ENCODE measurements at regions not wholly inside any gene's neighbourhood (a gene's known extent, or its start where the extent isn't known, plus 50 kb on each side); places are given as distances from the start of the nearest gene placed in this dataset.
"Not testable (repeated sequence)": the region's sequence is repeated elsewhere in the genome, so short reads cannot be mapped to it uniquely, and the experiment has no call there.

DNA sequence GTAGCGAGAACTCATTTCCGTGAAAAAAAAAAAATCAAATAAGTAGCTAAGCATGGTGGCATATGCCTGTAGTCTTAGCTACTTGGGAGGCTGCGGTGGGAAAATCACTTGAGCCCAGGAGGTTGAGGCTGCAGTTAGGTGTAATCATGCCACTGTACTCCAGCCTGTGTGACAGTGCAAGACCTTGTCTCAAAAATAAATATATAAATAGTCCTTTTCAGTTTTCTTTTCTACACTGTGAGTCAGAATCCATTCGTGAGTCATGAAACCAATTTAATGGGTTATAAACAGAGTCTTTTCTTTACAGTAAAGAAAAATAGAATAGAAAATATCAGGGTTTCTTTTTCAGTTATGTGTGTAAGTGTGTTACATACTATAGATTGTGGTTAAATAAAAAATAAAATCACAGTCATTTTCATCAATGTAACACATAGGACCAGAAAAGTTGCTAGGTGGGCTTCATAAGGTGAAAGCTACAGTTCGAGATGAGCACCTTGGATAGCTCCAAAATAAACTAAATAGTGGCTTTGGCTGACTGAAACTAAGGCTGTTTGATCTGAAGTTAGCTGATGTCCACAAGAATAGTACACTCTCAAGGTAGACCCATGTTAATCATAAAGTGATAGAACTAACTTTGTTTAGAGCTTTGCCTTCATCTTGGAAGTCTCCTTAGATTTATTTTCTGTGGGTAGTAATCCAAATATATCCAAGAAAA, 781.1 kb downstream of the GATA3 start:
- DNase-seq (ENCODE audit: low read depth in 2 of 3, low spot score in 2 of 3) = no peak

DNA sequence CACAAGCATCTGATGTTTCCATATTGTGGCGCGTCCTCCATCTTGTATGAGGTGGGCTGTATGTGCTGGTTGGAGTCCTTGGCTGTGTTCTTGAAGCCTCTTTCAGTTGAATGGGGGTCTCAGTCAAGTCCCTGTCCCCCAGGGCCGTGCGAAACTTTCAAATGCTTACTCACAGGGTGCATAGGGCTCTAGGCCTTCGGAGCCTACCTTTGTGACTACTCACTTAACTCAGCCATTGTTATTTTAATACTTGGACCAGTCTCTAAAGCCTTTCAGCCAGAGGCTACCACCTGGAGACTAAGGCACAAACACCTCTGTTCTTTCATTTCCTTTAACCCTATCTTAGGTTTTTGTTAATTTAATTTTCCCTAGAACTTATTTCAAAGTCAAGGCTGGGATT, 785.9 kb downstream of the GATA3 start:
- DNase-seq (ENCODE audit: low read depth in 2 of 3, low spot score in 2 of 3) = no peak

DNA sequence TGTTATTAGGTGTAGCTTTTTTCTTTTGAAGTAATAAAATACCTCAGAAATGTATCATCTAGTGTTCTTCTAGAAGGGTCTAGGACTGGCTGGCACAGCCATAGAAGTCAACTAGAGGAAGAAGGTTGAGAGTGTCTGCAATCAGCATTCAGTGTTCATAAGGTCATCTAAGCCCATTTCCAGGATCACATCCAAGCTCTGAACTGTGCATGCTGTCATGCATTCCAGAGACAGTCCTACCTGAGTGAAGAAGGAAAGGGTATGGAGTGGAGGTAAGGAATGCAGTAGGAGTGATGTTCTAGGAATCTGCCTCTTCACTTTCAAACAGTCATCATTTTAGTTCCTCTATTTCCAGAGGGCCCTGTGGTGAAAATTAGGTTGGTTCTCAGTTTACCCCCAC, 789.7 kb downstream of the GATA3 start:
- DNase-seq (ENCODE audit: low read depth in 2 of 3, low spot score in 2 of 3) = no peak

DNA sequence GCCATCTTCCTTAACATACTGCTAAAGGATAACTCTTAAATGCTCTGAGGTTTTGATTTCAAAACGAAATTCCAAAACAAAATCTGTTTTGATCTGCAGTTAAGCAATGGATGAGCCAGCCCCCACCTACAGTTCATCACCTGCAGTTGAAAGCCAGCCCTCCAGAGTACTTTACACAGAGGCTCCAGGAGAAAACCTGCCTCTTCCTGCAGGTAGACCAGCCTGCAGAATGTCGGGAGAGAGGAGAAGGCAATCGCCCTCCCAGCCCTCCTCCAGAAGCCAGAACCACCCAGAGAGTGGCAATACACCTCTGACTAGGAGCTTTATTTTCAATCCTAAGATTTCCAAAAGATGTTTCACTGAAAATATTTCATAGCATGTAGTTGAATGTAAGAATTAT, 798.1 kb downstream of the GATA3 start:
- no peak for DNase-seq (ENCODE audit: low read depth in 2 of 3, low spot score in 2 of 3)

DNA sequence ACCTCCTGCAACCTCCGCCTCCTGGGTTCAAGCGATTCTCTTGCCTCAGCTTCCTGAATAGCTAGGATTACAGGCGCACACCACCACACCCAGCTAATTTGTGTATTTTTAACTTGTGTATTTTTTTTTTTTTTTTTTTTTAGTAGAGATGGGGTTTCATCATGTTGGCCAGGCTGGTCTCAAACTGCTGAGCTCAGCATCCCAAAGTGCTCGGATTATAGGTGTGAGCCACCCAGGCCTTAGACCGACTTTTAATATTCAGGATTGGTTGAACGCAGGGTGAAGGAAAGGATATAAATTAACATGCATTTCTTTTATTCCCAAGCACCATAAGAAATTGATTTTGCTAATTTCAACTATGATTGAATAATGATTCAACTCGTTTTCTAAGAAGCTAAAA, 798.6 kb downstream of the GATA3 start:
- no peak for DNase-seq (ENCODE audit: low read depth in 2 of 3, low spot score in 2 of 3)

DNA sequence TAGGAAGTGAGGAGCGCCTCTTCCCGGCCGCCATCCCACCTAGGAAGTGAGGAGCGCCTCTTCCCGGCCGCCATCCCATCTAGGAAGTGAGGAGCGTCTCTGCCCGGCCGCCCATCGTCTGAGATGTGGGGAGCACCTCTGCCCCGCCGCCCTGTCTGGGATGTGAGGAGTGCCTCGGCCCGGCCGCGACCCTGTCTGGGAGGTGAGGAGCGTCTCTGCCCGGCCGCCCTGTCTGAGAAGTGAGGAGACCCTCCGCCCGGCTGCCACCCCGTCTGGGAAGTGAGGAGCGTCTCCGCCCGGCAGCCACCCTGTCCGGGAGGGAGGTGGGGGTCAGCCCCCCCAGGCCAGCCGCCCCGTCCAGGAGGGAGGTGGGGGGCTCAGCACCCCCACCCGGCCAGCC, 814.4 kb downstream of the GATA3 start:
- DNase-seq (ENCODE audit: low read depth in 2 of 3, low spot score in 2 of 3) = not testable (repeated sequence)

DNA sequence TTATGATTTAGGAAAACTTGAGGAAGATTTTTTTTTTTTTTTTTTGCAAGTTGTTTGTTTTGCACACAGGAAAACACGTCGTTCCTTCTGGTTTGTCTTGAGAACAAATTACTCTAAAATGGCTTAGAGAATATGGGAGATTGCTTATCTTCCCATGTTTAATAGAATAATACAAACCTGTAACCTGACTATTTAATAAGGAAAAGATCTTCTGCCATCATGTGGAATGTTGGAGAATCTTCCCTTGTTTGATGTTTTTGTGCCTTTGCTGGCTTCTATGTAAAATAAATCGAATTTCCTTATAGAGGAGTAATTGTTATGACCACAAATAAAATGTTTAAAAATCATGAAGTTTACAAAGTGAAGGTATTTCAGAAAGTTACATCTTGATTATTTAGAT, 818.8 kb downstream of the GATA3 start:
- no peak for DNase-seq (ENCODE audit: low read depth in 2 of 3, low spot score in 2 of 3)

DNA sequence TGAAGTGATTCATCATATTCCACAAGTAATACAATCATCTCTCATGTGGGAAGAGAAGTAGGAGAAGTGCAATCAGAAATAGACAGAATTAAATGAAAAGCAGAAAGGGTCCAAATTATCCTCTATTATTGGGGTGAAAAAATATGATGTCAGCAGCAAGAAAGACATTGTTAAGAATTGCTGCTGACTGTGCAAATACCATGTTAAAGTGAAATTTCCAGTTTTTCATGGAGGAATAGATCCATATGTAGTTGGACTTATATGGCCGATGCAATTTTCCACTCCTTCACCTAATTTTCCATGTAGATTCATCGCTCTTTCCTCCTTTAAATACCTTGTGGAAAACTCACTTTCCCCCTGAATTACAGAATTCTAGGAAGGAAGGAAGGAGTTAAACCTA, 819.8 kb downstream of the GATA3 start:
- no peak for DNase-seq (ENCODE audit: low read depth in 2 of 3, low spot score in 2 of 3)

DNA sequence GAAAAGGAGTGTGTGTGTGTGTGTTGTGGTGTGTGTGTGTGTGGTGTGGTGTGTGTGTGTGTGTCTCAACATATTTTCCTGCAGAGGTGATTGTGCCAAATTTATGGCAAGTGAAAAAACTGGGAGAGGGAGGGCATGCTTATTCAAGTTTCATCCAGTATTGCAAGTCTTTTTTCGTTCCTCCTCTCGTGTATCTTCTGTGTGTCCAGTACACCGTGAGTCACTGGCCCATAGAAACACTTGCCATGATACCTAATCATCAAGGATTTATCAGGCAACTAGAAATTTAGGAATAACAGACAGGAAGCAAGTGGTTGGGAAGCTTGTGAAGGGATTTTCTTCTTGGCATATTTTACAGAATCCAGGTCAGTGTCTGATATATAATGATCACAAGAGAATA, 820.5 kb downstream of the GATA3 start:
- no peak for DNase-seq (ENCODE audit: low read depth in 2 of 3, low spot score in 2 of 3)

DNA sequence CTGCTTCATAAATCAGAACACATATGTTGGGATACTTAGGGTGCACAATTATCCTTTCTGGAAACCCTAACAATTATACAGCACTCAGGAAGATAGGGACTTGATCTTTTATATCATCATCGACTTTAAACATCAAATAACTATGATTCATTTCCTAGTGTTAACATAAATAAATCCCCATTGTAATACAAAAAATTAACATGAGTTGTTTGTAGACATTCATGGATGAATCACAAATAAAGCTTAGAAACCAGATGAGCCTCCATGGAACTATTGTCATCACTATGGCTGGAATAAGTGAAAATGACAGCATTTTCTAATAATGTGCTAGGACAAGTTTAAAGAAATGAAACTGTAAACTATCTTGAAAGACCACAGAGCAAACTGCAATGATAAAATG, 821.7 kb downstream of the GATA3 start:
- DNase-seq (ENCODE audit: low read depth in 2 of 3, low spot score in 2 of 3) = no peak

DNA sequence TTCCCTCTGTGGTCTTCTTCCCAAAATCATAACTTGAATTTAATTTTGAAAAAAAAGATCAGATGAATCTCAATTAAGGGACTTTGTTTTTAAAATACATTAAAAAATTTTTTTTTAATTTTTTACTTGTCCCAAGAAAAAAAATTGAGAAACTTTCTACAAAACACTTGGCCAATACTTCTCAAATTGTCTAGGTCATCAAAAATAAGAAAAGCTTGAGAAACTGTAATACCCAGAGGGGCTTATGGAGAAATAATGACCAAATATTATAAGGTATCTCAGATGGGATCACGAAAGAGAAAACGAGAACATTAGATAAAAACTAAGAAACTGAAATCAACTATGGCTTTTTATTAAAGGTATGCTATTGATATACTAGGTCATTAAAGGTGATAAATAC, 835.0 kb downstream of the GATA3 start:
- DNase-seq (ENCODE audit: low read depth in 2 of 3, low spot score in 2 of 3) = no peak

DNA sequence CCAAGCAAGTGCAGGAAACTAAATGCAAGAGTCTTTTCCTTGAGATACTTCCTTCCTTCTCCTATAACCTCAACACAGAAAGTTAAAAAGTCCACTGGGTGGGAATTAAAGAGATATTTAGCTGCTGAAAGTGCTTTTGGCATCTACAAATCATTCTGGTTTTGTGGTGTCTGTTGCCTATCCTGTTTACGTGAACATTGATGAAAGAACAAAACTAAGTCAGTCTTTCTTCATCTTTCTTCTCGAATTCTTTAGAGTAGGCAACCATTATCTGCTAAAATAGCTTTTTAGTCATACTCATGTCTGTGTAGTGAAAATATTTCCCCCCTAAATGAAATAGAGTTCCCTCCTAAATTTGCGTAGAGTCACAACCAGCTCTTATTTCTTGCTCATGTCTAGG, 838.6 kb downstream of the GATA3 start:
- no peak for DNase-seq (ENCODE audit: low read depth in 2 of 3, low spot score in 2 of 3)

DNA sequence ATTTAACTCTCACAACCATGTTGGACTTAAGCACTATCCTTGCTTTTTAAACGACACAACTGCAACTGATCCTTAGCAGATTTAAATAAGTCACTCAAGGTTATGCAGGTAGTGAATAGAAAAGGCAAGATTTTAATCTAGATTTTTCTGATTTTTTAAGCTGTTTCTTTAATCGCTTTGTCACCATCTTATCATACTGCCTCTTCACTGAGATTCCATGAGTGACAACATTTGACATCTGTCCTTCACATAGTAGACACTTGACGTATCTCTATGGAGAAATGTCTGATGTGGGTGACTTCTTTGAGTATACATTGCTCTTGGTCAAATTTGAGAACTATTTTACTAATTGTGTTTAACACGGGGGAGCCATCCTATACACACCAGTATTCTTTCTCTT, 839.7 kb downstream of the GATA3 start:
- DNase-seq (ENCODE audit: low read depth in 2 of 3, low spot score in 2 of 3) = no peak

DNA sequence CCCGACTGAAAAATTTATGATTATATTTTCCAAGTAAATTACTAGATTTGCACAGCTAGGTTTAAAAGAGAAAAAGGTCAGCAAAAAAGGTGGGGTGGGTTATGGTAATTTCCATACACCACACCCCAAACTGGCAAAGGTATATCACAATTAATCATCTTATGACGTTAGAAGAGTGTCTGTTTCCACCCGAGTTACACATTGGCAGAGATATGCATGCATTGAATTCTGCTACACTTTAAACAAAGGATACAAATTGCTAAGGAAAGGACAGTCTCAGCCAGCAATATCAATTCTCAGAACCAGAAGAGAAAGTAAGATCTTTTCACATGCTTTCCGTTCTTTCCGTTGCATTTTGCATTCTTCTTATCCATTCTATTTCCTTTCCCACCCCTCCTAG, 843.3 kb downstream of the GATA3 start:
- no peak for DNase-seq (ENCODE audit: low read depth in 2 of 3, low spot score in 2 of 3)

DNA sequence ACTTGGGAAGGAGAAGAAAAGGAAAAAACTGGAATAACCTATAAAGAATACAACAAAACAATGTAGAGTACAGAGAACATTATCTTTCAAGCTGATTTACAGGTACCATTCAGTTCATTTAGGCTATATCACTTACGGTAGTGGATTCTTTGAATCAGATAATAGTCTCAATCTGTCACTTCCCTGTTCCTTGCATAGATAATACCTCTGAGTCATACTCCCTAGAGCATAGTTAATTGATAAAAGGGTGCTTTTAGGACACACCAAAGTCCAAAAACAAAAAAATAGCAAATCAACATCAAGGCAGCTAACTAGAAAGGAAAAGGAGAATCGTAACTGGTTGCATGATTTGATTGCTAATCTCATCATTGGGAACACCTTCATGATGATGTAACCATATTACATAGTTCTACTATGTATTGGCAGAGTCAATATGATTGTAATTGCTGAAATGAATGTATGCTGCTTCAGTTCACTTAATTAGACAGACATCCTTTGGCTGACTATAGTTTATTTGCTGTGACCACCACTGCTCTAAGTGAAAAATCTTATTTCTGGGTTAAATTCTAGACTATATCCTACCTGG, 844.4 kb downstream of the GATA3 start:
- no peak for DNase-seq (ENCODE audit: low read depth in 2 of 3, low spot score in 2 of 3)

DNA sequence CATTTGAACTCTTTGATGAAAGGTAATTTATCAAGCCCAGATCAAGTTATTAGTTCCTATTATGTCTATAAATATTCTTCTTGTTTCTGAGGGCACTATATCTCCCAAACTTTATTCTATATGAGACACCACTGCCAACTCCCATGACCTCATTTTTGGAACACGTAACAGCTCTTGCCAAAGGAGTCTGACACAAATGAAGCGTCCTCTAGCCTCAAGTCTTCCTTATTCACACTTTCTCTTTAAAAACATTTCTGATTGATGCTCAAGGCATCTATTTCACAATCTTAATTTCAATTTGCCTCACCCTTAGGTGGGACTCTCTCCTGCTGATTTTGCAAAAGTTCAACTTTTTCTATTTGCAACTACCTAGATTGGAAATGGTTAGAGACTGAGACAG, 848.4 kb downstream of the GATA3 start:
- no peak for DNase-seq (ENCODE audit: low read depth in 2 of 3, low spot score in 2 of 3)

DNA sequence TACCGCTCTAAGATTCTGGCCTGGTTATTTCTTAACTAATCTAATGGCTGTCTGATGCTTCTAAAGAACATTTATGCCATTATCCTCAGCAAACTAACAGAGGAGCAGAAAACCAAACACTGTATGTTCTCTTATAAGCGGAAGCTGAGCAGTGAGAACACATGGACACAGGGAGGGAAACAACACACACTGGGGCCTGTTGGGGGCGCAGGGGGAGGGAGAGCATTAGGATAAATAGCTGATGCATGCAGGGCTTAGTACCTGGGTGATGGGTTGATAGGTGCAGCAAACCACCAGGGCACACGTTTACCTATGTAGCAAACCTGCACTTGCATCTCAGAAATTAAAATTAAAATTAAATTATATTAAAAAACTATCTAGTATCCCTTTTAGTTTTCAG, 853.5 kb downstream of the GATA3 start:
- DNase-seq (ENCODE audit: low read depth in 2 of 3, low spot score in 2 of 3) = no peak

DNA sequence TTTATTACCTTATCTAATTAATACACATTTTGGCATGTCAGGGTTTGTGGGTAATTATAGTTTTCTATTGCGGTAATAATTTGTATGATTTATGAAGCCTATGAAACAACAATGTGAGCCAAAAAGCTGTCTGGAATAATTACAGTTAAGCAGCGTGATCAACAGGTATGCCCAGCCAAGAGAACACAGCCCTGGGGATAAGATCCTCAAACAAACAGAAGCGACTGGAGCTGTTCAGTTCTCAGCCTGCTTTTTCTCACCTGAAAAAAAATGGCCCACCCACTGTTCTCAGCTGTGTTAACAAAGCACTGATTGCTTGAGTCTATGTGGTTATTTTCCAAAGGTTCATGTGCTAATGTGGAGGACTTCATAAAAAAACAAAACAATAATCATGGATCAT, 855.8 kb downstream of the GATA3 start:
- no peak for DNase-seq (ENCODE audit: low read depth in 2 of 3, low spot score in 2 of 3)

DNA sequence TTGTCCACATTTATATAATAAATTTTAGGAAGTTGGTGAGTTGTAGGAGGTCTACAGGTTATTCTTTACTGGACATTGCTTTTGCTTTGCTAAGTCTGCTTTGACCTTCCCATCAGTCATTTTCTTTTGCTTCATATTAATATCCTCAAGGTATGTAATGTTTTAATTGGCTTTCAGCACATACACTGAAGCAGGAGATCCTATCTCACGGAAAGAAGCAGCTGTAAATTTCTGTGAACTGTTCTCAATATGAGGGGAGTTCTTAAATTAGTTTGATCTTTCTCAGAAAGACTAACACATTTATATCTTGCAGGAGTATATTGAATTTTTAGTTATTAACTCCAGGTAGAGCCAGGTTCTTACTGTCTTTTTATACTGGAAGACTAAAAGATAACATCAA, 856.5 kb downstream of the GATA3 start:
- DNase-seq (ENCODE audit: low read depth in 2 of 3, low spot score in 2 of 3) = no peak

DNA sequence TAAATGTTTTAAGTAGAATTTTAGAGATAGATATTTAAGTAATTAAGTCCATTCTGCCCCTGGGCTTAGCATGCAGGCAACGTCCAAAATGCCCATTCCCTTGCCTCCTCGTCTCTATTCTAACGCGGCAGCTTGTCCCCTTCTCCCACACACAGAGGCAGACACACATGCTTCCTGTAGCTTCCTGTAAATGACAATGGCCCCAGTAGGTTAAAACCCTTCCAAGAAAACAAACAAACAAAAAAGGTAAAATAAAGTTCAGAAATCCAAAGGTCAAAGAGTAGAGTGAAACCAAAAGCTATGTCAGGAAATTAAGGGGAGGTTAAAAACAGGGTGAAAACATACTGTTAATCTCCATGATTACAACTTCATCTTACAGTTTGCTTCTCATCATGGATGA, 857.6 kb downstream of the GATA3 start:
- no peak for DNase-seq (ENCODE audit: low read depth in 2 of 3, low spot score in 2 of 3)

DNA sequence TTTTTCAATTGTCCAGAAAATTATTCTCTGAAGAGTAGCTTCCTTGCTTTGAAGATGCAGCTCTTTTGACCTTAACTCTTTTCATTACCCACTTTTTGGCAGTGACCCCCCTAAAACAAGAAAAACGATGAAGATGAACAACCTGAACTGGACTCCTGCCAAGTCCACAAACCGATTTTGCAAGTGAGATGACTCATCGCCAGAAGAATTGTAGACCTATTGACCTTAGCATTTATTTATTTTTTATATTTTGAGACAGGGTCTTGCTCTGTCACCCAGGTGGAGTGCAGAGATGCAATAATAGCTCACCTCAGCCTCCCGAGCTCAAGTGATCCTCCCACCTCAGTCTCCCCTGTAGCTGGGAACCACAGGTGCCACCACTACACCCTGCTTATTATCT, 859.2 kb downstream of the GATA3 start:
- no peak for DNase-seq (ENCODE audit: low read depth in 2 of 3, low spot score in 2 of 3)

DNA sequence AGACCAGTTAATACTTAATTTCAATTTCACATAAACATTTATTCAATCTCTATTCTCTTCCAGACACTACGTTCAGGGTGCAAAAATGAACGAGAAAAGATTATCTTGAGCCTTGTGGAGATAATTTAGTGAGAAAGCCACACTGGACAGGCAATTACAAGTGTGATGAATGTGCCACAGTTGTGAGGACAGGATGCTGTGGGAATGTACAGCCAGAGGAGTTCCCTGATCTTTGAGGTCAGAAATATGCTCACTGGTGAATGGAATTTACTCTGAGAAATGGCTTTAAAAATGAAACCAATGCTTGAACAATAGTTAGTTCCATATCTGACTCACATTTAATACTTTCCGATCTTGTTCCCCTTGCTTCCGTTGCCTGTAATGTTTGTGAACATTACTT, 864.8 kb downstream of the GATA3 start:
- DNase-seq (ENCODE audit: low read depth in 2 of 3, low spot score in 2 of 3) = no peak

DNA sequence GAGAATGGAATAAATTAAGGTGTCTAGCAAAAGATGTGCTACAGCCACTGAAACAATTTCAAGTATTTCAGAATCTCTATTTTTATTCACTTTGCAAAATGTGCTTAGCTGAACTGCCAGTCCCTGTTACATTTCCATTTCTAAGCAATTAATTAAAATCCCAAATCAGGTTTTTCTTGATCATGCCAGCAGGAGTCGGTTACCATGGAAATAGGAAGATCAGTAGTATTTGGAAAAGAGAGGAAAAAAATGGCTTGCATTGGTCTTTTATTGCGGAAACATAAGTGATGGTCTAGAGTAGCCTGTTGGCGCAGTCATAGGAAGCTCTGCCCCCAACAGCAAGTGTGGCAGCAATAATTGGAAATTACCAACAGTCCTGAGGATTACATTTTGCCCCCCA, 867.1 kb downstream of the GATA3 start:
- no peak for DNase-seq (ENCODE audit: low read depth in 2 of 3, low spot score in 2 of 3)

Data from activated CD8-positive, alpha-beta memory T cell treated with anti-CD3 and anti-CD28 coated beads for 48 hours (primary cell).